H1 (cell line): ENCODE measurements at regions not wholly inside any gene's neighbourhood (a gene's known extent, or its start where the extent isn't known, plus 50 kb on each side); places are given as distances from the start of the nearest gene placed in this dataset.
"Not testable (repeated sequence)": the region's sequence is repeated elsewhere in the genome, so short reads cannot be mapped to it uniquely, and the experiment has no call there.

ENCODE experiments used
- ATF2 ChIP-seq: IDR thresholded peaks from 2 replicates; pipeline ENCODE4 v1.6.1; 2012; ENCODE audit warnings: low read length, inconsistent platforms
- BACH1 ChIP-seq: IDR thresholded peaks from 2 replicates; pipeline ENCODE4 v1.6.1; 2012; ENCODE audit warnings: low read length, improper control_type of control experiment
- CEBPB ChIP-seq: IDR thresholded peaks from 2 replicates; pipeline ENCODE4 v1.6.1; 2012; ENCODE audit warnings: low read depth, low read length
- CHD2 ChIP-seq: IDR thresholded peaks from 2 replicates; pipeline ENCODE4 v1.6.1; 2012; ENCODE audit warnings: low read length, improper control_type of control experiment
- CTCF ChIP-seq, 3 experiments: IDR thresholded peaks; 1 replicate in 2 of 3; 2 replicates in 1 of 3; pipeline versions ENCODE4 v1.5.1 to v1.6.1; 2011; ENCODE audit warnings: low read length in 3 of 3, mild to moderate bottlenecking in 3 of 3, inconsistent platforms in 2 of 3, low read depth in 1 of 3, moderate library complexity in 1 of 3; ENCODE audit not compliant: insufficient read depth in 1 of 3; ENCODE audit errors: control extremely low read depth in 1 of 3
- EP300 ChIP-seq, 2 experiments: IDR thresholded peaks; 1 replicate in 1 of 2; 2 replicates in 1 of 2; pipeline ENCODE4 v1.6.1; 2011 to 2012; ENCODE audit warnings: low read depth in 2 of 2, low read length in 2 of 2, mild to moderate bottlenecking in 2 of 2, borderline replicate concordance in 1 of 2, inconsistent platforms in 1 of 2, moderate library complexity in 1 of 2
- EZH2 ChIP-seq: fragments of 200-600 bp; sonication (generic); IDR thresholded peaks from 2 replicates; pipeline ENCODE4 v1.7.1; 2012; ENCODE audit warnings: low read depth, mild to moderate bottlenecking, moderate library complexity, low read length, inconsistent platforms; ENCODE audit not compliant: severe bottlenecking
- FOSL1 ChIP-seq: IDR thresholded peaks from 2 replicates; pipeline ENCODE4 v1.6.1; 2011; ENCODE audit warnings: mild to moderate bottlenecking, low read depth, low read length, moderate library complexity; ENCODE audit not compliant: insufficient read depth
- JUND ChIP-seq: IDR thresholded peaks from 2 replicates; pipeline ENCODE4 v1.6.1; 2011; ENCODE audit warnings: mild to moderate bottlenecking, improper control_type of control experiment, low read length
- MAX ChIP-seq: IDR thresholded peaks from 2 replicates; pipeline ENCODE4 v1.6.1; 2012; ENCODE audit warnings: inconsistent platforms
- POLR2A ChIP-seq, 2 experiments: IDR thresholded peaks; 1 replicate in 1 of 2; 2 replicates in 1 of 2; pipeline ENCODE4 v1.6.1; 2011; ENCODE audit warnings: low read depth in 2 of 2, low read length in 2 of 2, mild to moderate bottlenecking in 2 of 2; ENCODE audit errors: control extremely low read depth in 1 of 2
- POLR2AphosphoS5 ChIP-seq: IDR thresholded peaks from 2 replicates; pipeline ENCODE4 v1.6.1; 2011; ENCODE audit warnings: low read depth, low read length
- RAD21 ChIP-seq, 2 experiments: IDR thresholded peaks in 1 of 2; conservative IDR thresholded peaks in 1 of 2; 2 replicates each; pipeline ENCODE4 v1.6.1; 2011; ENCODE audit warnings: low read depth in 2 of 2, low read length in 2 of 2, improper control_type of control experiment in 1 of 2, inconsistent platforms in 1 of 2, mild to moderate bottlenecking in 1 of 2, moderate library complexity in 1 of 2

- TF ChIP-seq CTCF (IDR thresholded peaks at IDR 0.05; ENCODE audit: control extremely low read depth in 1 of 3, insufficient read depth in 1 of 3, low read depth in 1 of 3, low read length in 3 of 3); CHD2; MAX; CEBPB; POLR2AphosphoS5; ATF2; BACH1; JUND; EP300 (IDR thresholded peaks at IDR 0.05; ENCODE audit: borderline replicate concordance in 1 of 2, low read depth in 2 of 2, low read length in 2 of 2); POLR2A (IDR thresholded peaks at IDR 0.05; ENCODE audit: control extremely low read depth in 1 of 2, low read depth in 2 of 2, low read length in 2 of 2); EZH2; FOSL1; RAD21 (IDR thresholded peaks at IDR 0.05 in 1 of 2, conservative IDR thresholded peaks at IDR 0.05 in 1 of 2; ENCODE audit: low read depth in 2 of 2, low read length in 2 of 2): not testable (repeated sequence)
Observed at GRCh38 chr15:32313446-32314209, 89.5 kb downstream of the GOLGA8K start.
